Large intestine (tissue), 3 donors: ENCODE measurements at regions not wholly inside any gene's neighbourhood (a gene's known extent, or its start where the extent isn't known, plus 50 kb on each side); places are given as distances from the start of the nearest gene placed in this dataset.

Source experiments
- DNase-seq, 2 donors: peaks; one replicate each; pipeline versions ENCODE4 v3.0.0 to v3.0.0-alpha.2; 2013
- H3K27ac ChIP-seq: one replicate; pipeline ENCODE4 v1.5.1; 2013; ENCODE audit warnings: low read length
- H3K27me3 ChIP-seq: 2 replicates; pipeline ENCODE4 v1.6.1; 2013; ENCODE audit warnings: low read length; ENCODE audit not compliant: control insufficient read depth, insufficient read depth
- H3K36me3 ChIP-seq: 2 replicates; pipeline ENCODE4 v1.6.1; 2013; ENCODE audit warnings: low read length; ENCODE audit not compliant: control insufficient read depth, insufficient read depth
- H3K4me1 ChIP-seq: one replicate; pipeline ENCODE4 v1.6.1; 2013; ENCODE audit warnings: low read length; ENCODE audit not compliant: control insufficient read depth, insufficient read depth
- H3K4me3 ChIP-seq: one replicate; pipeline ENCODE4 v1.5.1; 2013; ENCODE audit warnings: low read length
- H3K9me3 ChIP-seq: one replicate; pipeline ENCODE4 v1.6.1; 2013; ENCODE audit warnings: mild to moderate bottlenecking, low read depth, low read length, moderate library complexity; ENCODE audit not compliant: control insufficient read depth
- WGBS: methylation state at CpG from one replicate; pipeline ENCODE4 v1.1.5; 2013; ENCODE audit warnings: low lambda C conversion rate; ENCODE audit not compliant: insufficient coverage; 5-methylcytosine and 5-hydroxymethylcytosine counted together

DNA sequence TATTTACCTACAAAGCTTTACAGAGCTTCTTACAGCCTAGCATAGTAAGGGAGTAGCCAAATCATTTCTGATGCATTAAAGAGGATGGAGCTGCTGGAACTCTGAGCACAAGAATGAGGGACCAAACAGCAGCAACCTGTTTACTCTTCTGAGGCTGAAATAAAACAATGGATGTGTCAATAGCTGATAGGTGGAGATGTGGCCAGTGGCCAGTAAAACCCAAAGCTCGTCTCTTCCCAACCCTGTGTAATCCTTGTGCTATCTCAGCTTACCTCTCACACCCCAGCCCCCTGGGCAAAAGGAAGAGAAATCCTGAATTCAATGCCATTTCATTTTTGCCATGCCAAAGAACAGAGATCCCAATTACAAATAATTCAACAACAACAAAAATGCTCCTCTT is 446.7 kb upstream of the SMIM31 start:
- H3K4me1 ChIP-seq, result no peaks in the 10 kb centered on the region
- no peak overlapping the region for H3K27ac ChIP-seq
- H3K27me3 ChIP-seq, result no peaks in the 10 kb centered on the region
- no peak overlapping the region for H3K4me3 ChIP-seq
- no peaks in the 10 kb centered on the region for H3K9me3 ChIP-seq
- no peak for DNase-seq
- H3K36me3 ChIP-seq, result no peaks in the 10 kb centered on the region
- WGBS, result no CpG with 5 or more reads among the region's 1 CpG

DNA sequence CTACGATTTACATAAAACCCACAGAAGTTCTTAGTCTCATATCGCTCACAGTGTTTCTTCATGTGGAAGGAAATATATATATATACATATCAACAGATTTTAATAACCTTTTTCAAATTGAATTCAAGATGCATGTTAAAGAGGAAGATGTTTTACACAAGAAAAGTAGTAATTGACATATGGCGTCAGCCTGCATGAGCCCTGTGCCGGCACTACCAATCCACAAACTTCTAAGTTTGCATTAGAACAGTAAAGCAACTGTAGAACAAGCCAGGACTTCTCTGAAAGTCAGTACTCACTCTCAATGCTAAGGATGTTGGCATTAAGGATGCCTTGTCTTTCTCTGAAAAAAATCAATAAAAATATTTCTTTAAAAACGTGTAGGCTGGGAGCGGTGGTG is 441.3 kb upstream of the SMIM31 start:
- Histone ChIP-seq H3K27ac (no peak overlapping the region), H3K27me3 (no peaks in the 10 kb centered on the region), H3K4me1 (no peaks in the 10 kb centered on the region), H3K9me3 (no peaks in the 10 kb centered on the region), H3K4me3 (no peak overlapping the region), H3K36me3 (no peaks in the 10 kb centered on the region)
- 100% methylated on average over 1 of the region's 6 CpGs for WGBS
- no peak for DNase-seq

DNA sequence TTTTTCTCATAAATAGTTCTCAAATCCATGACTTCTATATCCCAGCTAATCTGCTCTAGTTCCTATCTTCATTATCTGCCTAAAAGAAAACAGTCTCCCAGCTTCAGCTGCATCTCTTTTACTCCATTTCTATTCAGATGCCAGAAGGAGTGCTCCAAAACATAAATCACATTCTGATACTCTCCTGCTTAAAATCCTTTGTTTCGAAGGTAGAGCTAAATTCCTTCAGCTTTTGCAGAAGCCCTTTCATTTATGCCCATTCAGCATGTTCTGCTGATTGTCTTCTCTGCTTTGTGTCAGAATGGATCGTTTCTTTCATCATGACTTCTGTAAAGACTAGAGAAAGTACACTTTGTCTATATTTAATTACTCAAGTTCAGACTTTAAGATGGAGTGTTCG is 440.1 kb upstream of the SMIM31 start:
- no peaks in the 10 kb centered on the region for H3K9me3 ChIP-seq
- no peak overlapping the region for H3K27ac ChIP-seq
- no peaks in the 10 kb centered on the region for H3K4me1 ChIP-seq
- DNase-seq, result no peak
- H3K4me3 ChIP-seq, result no peak overlapping the region
- whole genome bisulfite sequencing, result 17% methylated on average over 2 of the region's 3 CpGs
- no peaks in the 10 kb centered on the region for H3K36me3 ChIP-seq
- no peaks in the 10 kb centered on the region for H3K27me3 ChIP-seq

DNA sequence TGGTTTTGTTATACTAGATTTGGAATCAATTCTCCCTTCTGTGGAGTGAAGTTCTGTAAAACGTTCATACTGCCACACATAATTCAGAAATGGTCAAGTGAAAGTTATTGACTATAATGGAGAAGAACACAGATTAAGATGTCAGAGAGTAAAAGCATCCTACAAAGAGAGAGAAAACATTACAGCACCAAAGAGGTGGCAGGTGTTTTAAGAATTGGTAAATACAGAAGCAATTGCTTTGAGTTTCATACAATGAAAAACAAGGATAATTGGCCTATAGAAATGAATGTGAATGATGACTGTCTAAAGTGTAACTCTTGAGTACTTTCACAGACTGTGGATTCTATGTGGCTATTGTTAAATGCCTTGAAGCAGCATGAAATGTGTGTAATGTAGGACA is 435.6 kb upstream of the SMIM31 start:
- H3K4me3 ChIP-seq, result no peak overlapping the region
- H3K27ac ChIP-seq, result no peak overlapping the region
- no peaks in the 10 kb centered on the region for H3K27me3 ChIP-seq

DNA sequence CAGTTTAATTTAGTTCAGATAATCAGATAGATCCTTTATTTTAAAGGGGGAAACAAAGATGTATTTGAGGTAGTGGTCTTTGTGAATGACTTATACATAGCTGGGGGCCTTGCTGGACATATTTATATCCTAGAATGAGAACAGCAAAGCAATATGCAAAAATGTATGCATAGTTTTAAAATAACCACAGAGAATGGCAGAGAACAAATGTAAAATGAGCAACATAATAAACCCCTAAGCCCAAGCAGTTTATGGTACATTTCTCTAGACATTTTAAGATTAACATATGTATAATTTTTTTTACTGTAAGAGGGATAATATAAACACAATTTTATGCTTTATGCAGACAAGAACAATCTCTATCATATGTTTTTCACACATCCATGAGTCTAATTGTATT is 434.2 kb upstream of the SMIM31 start:
- no peaks in the 10 kb centered on the region for H3K27me3 ChIP-seq
- no peak overlapping the region for H3K4me3 ChIP-seq
- H3K36me3 ChIP-seq, result no peaks in the 10 kb centered on the region
- H3K27ac ChIP-seq, result no peak overlapping the region
- no peaks in the 10 kb centered on the region for H3K9me3 ChIP-seq
- no peaks in the 10 kb centered on the region for H3K4me1 ChIP-seq
- DNase-seq, result no peak

More for the DNA sequence above, 435.6 kb upstream of the SMIM31 start:
- no CpG with 5 or more reads among the region's 1 CpG for WGBS
- Histone ChIP-seq H3K4me1 (no peaks in the 10 kb centered on the region), H3K36me3 (no peaks in the 10 kb centered on the region), H3K9me3 (no peaks in the 10 kb centered on the region)
- DNase-seq, result no peak

DNA sequence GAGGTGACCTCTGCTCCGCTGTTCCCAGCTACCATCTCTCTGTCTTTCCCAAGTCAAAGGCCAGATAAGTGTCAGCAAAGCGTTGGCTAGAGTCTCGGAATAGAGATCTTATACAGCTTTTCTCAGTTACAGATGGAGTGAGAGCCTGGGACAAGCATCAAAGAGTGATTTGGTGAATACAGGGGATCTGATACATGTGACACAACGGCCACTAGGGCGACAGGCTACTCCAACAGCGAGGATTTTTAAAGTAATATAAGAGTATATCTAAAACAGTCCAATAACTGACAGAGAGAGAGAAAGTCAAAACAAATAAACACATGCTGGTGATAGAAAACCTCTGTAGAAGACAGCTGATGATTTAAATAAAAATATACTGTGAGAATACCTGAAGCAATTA is 433.1 kb upstream of the SMIM31 start:
- no peak for DNase-seq
- no peaks in the 10 kb centered on the region for H3K9me3 ChIP-seq
- 100% methylated on average over 1 of the region's 6 CpGs for WGBS
- no peak overlapping the region for H3K4me3 ChIP-seq
- H3K4me1 ChIP-seq, result no peaks in the 10 kb centered on the region
- no peak overlapping the region for H3K27ac ChIP-seq
- H3K27me3 ChIP-seq, result no peaks in the 10 kb centered on the region
- H3K36me3 ChIP-seq, result no peaks in the 10 kb centered on the region

DNA sequence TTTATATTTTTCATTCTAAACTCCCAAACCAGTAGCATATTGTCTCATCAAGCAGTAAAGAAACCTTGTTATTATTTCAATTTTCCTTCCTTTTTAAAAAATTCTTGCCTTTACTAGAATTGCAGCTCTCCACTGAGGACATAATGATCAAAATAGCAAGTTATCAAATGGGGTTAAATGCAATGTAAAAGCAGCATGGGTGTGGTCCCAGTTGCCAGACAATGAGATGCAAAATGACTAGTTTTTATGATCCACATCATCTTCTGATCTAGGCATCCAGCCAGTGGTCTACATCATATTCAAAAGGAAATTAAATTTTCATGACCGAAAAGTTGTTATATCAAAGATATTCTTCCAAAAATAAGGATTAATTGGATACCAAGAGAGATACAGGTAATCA is 427.9 kb upstream of the SMIM31 start:
- DNase-seq, result no peak
- H3K9me3 ChIP-seq, result no peaks in the 10 kb centered on the region
- WGBS, result no CpG with 5 or more reads among the region's 1 CpG
- no peaks in the 10 kb centered on the region for H3K27me3 ChIP-seq
- H3K27ac ChIP-seq, result no peak overlapping the region
- H3K4me1 ChIP-seq, result no peaks in the 10 kb centered on the region
- H3K36me3 ChIP-seq, result no peaks in the 10 kb centered on the region
- H3K4me3 ChIP-seq, result no peak overlapping the region

DNA sequence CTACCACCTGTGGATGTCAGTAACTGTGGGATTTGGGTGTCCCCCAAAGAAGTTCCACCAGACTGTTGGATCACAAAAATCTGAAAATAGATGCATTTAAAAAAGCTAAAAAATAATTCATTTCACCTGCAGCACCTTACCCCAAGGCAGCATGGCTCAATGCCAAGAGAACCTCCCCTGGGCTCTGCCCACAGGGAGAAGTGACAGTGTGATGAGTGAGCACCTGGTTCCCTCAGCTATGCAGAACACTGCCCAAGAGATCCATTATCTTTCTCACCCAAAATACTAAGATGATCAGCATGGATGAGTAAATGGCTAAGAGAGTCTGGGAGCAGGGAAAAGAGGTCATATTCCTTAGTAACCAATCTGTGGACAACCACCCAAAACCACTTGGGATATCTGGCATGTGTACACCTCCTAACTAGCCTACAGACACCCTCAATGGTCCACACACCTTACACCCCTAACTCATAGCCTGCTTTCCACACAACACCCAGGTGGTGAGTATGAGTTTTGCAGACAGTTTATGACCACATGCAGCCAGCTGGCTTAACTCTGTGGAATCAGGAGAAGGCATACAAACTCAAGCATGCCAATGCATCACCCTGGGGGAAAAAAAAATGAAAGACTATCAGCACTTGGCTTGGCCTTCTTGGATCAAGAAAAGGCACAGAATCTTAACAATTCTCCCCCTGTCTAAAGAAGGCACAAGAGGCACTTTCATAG is 416.5 kb upstream of the SMIM31 start:
- H3K4me1 ChIP-seq, result no peaks in the 10 kb centered on the region
- no peaks in the 10 kb centered on the region for H3K27me3 ChIP-seq
- H3K36me3 ChIP-seq, result no peaks in the 10 kb centered on the region
- no peak for DNase-seq
- H3K4me3 ChIP-seq, result no peak overlapping the region
- H3K9me3 ChIP-seq, result no peaks in the 10 kb centered on the region
- H3K27ac ChIP-seq, result no peak overlapping the region

DNA sequence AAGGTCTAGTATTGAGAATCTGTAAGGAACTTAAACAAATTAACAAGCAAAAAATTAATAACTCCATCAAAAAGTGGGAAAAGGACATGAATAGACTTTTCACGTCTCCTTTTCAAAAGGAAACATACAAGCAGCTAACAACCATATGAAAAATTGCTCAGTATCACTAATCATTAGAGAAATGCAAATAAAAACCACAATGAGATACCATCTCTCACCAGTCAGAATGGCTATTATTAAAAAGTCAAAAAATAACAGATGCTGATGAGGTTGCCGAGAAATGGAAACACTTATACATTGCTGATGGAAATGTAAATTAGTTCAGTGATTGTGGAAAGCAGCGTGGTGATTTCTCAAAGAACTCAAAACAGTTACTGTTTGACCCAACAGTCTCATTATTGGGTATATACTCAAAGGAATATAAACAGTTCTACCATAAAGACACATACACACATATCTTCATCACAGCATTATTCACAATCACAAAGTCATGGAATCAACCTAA is 410.4 kb upstream of the SMIM31 start:
- H3K27me3 ChIP-seq, result no peaks in the 10 kb centered on the region
- WGBS, result 86% methylated on average over 1 of the region's 3 CpGs
- DNase-seq, result no peak
- H3K36me3 ChIP-seq, result no peaks in the 10 kb centered on the region
- no peaks in the 10 kb centered on the region for H3K9me3 ChIP-seq
- H3K4me1 ChIP-seq, result no peaks in the 10 kb centered on the region
- H3K27ac ChIP-seq, result no peak overlapping the region
- H3K4me3 ChIP-seq, result no peak overlapping the region

DNA sequence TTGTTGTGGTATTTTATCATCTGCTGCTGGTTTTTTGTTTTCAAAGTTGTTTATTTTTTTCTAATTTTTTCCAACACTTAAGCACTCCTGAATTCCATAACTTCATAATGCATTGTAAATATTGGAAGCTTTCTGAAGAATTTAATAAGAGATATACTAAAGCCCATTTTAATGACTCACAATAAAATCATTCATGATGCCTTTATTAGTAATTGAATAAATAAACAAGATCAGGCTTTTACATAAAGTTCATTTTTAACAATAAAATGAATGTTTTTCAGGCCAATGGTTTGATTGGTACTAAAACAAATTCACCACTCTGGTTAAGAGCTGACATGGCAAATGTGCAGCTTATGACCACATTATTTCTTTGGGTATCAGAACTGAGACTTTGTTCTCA is 408.2 kb upstream of the SMIM31 start:
- H3K9me3 ChIP-seq, result no peaks in the 10 kb centered on the region
- H3K36me3 ChIP-seq, result no peaks in the 10 kb centered on the region
- no peak overlapping the region for H3K4me3 ChIP-seq
- H3K27me3 ChIP-seq, result no peaks in the 10 kb centered on the region
- no peak for DNase-seq
- H3K4me1 ChIP-seq, result no peaks in the 10 kb centered on the region
- H3K27ac ChIP-seq, result no peak overlapping the region

DNA sequence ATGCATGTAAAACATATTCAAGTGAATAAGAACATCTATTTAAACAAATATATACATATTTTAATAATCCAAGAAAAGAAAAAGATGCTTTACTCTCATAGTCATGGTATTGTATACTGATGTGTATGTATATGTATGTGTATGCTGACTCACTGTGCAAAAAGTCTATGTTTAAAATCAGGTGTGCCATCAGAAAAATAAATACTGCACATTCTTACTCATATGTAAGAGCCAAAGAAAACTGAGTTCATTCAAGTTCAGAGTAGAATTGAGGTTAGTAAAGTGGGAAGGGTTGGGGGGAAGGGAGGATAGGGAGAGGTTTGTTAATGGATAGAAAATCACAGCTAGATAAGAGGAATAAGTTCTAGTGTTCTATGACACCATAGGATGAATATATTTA is 403.9 kb upstream of the SMIM31 start:
- no peak for DNase-seq
- Histone ChIP-seq H3K9me3 (no peaks in the 10 kb centered on the region), H3K27me3 (no peaks in the 10 kb centered on the region), H3K4me1 (no peaks in the 10 kb centered on the region), H3K36me3 (no peaks in the 10 kb centered on the region), H3K27ac (no peak overlapping the region), H3K4me3 (no peak overlapping the region)
